ENCODE measurements at regions not wholly inside any gene's neighbourhood (a gene's known extent, or its start where the extent isn't known, plus 50 kb on each side); places are given as distances from the start of the nearest gene placed in this dataset.

DNA sequence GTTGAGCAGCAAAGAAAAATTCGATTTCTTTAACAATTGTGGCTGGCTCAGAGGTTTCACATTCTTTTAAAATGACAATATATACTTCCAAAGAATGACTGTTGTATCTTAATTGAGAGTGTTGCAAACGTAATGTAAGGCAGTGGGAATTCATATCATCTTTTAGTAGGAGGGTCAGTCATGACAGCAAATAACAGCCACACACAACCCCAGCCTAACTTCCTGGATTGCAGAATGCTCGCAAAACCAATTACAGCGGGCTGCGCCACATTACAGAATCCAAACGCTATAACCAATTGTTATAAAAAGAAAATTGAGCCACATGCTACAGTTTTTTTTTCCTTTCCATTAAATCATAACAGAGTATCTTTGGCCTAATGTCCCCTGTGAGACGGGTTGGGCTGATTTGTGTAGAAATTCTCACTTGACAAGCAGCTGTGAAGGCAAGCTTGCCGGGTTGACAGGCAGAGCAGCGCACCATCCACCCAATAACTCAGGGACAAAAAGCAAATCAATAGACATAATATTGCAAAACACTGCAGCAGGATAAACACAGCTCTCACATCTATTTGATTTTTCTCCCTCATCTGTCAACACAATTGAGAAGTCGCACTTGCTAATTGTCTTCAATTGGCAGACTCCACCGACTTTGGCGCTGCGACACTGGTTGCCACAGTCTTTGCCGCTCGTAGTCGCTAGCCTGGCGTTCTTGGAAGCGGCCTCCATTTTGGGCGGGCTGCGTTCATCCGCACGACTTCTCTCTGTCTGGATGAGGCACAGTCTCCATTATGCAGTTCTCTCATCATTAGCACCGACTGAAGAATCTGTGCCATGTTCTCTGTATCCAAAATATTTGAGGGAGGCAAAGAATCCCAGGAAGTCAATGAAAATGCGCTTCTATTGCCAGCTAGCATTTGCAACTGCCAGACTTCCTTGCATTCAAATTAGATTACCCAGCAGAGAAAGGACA, 95.0 kb upstream of the CCDC68 start:
- TF ChIP-seq, protein P1, sequence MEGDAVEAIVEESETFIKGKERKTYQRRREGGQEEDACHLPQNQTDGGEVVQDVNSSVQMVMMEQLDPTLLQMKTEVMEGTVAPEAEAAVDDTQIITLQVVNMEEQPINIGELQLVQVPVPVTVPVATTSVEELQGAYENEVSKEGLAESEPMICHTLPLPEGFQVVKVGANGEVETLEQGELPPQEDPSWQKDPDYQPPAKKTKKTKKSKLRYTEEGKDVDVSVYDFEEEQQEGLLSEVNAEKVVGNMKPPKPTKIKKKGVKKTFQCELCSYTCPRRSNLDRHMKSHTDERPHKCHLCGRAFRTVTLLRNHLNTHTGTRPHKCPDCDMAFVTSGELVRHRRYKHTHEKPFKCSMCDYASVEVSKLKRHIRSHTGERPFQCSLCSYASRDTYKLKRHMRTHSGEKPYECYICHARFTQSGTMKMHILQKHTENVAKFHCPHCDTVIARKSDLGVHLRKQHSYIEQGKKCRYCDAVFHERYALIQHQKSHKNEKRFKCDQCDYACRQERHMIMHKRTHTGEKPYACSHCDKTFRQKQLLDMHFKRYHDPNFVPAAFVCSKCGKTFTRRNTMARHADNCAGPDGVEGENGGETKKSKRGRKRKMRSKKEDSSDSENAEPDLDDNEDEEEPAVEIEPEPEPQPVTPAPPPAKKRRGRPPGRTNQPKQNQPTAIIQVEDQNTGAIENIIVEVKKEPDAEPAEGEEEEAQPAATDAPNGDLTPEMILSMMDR (IDR thresholded peaks at IDR 0.05), result no peak
- H3K27ac ChIP-seq, result no peak overlapping the region
- H3K4me3 ChIP-seq, result no peak overlapping the region
- no peaks in the 10 kb centered on the region for H3K4me1 ChIP-seq
- H3K36me3 ChIP-seq, result no peaks in the 10 kb centered on the region
- ATAC-seq (no peak), DNase-seq (no peak)
- no peaks in the 10 kb centered on the region for H3K27me3 ChIP-seq
- intact Hi-C loops (cut with DNase I), result no loop called here
- WGBS, 2 donors, result 89 to 91% methylated on average over 24 of the region's 24 CpGs
- H3K9me3 ChIP-seq, result peaks cover 0 to 4% (median 0%) of the 10 kb centered on the region in 11 donors

GRCh38 chr18:55048892-55049291, 89.6 kb upstream of the CCDC68 start:
- intact Hi-C loops (cut with DNase I), result no loop called here
- Histone ChIP-seq H3K9me3 (peaks cover 0 to 10% (median 0%) of the 10 kb centered on the region in 11 donors), H3K36me3 (no peaks in the 10 kb centered on the region), H3K4me1 (no peaks in the 10 kb centered on the region), H3K4me3 (no peak overlapping the region), H3K27me3 (no peaks in the 10 kb centered on the region), H3K27ac (no peak overlapping the region)
- ATAC-seq, result no peak
- TF ChIP-seq, protein P1 (IDR thresholded peaks at IDR 0.05), result no peak
- no peak for DNase-seq
- WGBS, 2 donors, result 81 to 84% methylated on average over 3 of the region's 3 CpGs

DNA sequence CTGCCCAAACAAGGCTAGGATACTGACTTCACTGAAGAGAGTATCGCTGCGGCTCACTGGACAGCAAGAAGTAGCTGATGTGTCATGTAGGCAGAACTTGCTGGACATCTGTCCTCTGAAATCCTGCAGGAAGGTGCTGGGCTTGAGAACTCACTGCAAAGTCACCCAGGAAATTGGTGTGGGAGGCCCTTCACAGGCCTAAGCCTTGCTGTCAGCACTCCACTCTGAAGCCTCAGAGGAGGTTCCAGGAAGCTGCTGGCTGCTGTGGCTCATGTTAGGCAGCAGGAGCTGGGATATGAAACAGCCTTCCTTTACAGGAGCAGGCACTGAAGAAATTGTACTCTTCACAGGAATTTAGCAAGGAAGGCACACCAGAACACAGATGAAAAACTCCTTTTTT, 88.3 kb upstream of the CCDC68 start:
- no peak overlapping the region for H3K27ac ChIP-seq
- H3K36me3 ChIP-seq, result no peaks in the 10 kb centered on the region
- H3K9me3 ChIP-seq, result peaks cover 0 to 10% (median 0%) of the 10 kb centered on the region in 11 donors
- ATAC-seq (no peak), DNase-seq (no peak)
- no peaks in the 10 kb centered on the region for H3K27me3 ChIP-seq
- TF ChIP-seq, protein P1 (IDR thresholded peaks at IDR 0.05), result no peak
- H3K4me1 ChIP-seq, result no peaks in the 10 kb centered on the region
- intact Hi-C loops (cut with DNase I), result no loop called here
- no peak overlapping the region for H3K4me3 ChIP-seq
- 88 to 91% methylated on average over 2 of the region's 2 CpGs for WGBS, 2 donors

- 84 to 90% methylated on average over 1 of the region's 1 CpG for WGBS, 2 donors
Observed at GRCh38 chr18:55041366-55041765, 82.1 kb upstream of the CCDC68 start.

More at GRCh38 chr18:55041366-55041765, 82.1 kb upstream of the CCDC68 start:
- H3K36me3 ChIP-seq, result no peaks in the 10 kb centered on the region
- intact Hi-C loops (cut with DNase I), result no loop called here
- H3K9me3 ChIP-seq, result peaks cover 0 to 7% (median 0%) of the 10 kb centered on the region in 11 donors
- no peaks in the 10 kb centered on the region for H3K27me3 ChIP-seq
- TF ChIP-seq, protein P1 (IDR thresholded peaks at IDR 0.05), result no peak
- no peak overlapping the region for H3K27ac ChIP-seq
- no peak overlapping the region for H3K4me3 ChIP-seq
- no peaks in the 10 kb centered on the region for H3K4me1 ChIP-seq
- no peak for DNase-seq
- ATAC-seq, result no peak
